Gastrocnemius medialis (tissue), 4 donors: ENCODE measurements at regions not wholly inside any gene's neighbourhood (a gene's known extent, or its start where the extent isn't known, plus 50 kb on each side); places are given as distances from the start of the nearest gene placed in this dataset.

Experiments used
- ATAC-seq, 2 donors: fragments of 150-250 bp; one replicate each; pipeline ENCODE4 v1.9.1; 2016
- DNase-seq, 2 donors: peaks; one replicate each; pipeline ENCODE4 v3.0.0-alpha.2; 2019
- H3K27ac ChIP-seq, 4 donors: fragments of 200-600 bp; sonication (generic); 1 replicate in 1 of 4; 2 replicates in 3 of 4; pipeline ENCODE4 v1.5.1; 2016 to 2018; ENCODE audit warnings: mild to moderate bottlenecking in 2 of 4, moderate library complexity in 1 of 4
- H3K27me3 ChIP-seq, 3 donors: fragments of 200-600 bp; sonication (generic) in 2 of 3; 1 replicate in 1 of 3; 2 replicates in 2 of 3; pipeline versions ENCODE4 v1.5.1 to v1.6.0; 2016 to 2019; ENCODE audit warnings: mild to moderate bottlenecking in 1 of 3, moderate library complexity in 1 of 3
- H3K36me3 ChIP-seq, 2 donors: fragments of 200-600 bp; sonication (generic) in 1 of 2; one replicate each; pipeline ENCODE4 v1.5.1; 2017 to 2018
- H3K4me1 ChIP-seq, 2 donors: fragments of 200-600 bp; sonication (generic) in 1 of 2; one replicate each; pipeline ENCODE4 v1.5.1; 2016 to 2017; ENCODE audit warnings: mild to moderate bottlenecking in 2 of 2
- H3K4me3 ChIP-seq, 4 donors: fragments of 200-600 bp; sonication (generic) in 3 of 4; 1 replicate in 1 of 4; 2 replicates in 3 of 4; pipeline ENCODE4 v1.5.1; 2016 to 2019; ENCODE audit warnings: mild to moderate bottlenecking in 2 of 4
- H3K9me3 ChIP-seq, 3 donors: fragments of 200-600 bp; sonication (generic) in 2 of 3; 1 replicate in 1 of 3; 2 replicates in 2 of 3; pipeline ENCODE4 v1.5.1; 2016 to 2019
- CTCF ChIP-seq, 5 experiments: fragments of 450-650 bp in 3 of 5; fragments of 200-600 bp in 2 of 5; sonication (generic) in 2 of 5; IDR thresholded peaks in 4 of 5; conservative IDR thresholded peaks in 1 of 5; 1 replicate in 4 of 5; 2 replicates in 1 of 5; pipeline ENCODE4 v1.5.1; 2016 to 2019; ENCODE audit warnings: antibody characterized with exemption in 5 of 5, mild to moderate bottlenecking in 3 of 5, moderate library complexity in 3 of 5
- POLR2A ChIP-seq, 2 donors: fragments of 450-650 bp; IDR thresholded peaks; one replicate each; pipeline ENCODE4 v1.6.1; 2017; ENCODE audit warnings: antibody characterized with exemption in 2 of 2, mild to moderate bottlenecking in 2 of 2, moderate library complexity in 2 of 2
- in situ Hi-C, 4 donors: fragments of 200-750 bp; cut with MboI; loops; one replicate each; pipeline versions ENCODE4 v1.15.0 to v1.8.0; 2017; ENCODE audit warnings: low sequenced_read_pairs in 4 of 4
- intact Hi-C: fragments of 100-400 bp; cut with DNase I; formaldehyde crosslinking; loops from one replicate; pipeline ENCODE4 v1.15.1; 2023; ENCODE audit warnings: low total_unique reads

- DNase-seq (no peak), ATAC-seq (no peak)
- H3K36me3 ChIP-seq: no peaks in the 10 kb centered on the region
- TF ChIP-seq CTCF (IDR thresholded peaks at IDR 0.05 in 4 of 5, conservative IDR thresholded peaks at IDR 0.05 in 1 of 5) (no peak), POLR2A (IDR thresholded peaks at IDR 0.05) (no peak)
- no peak overlapping the region for H3K4me3 ChIP-seq
- no peak overlapping the region for H3K27ac ChIP-seq
- no peaks in the 10 kb centered on the region for H3K27me3 ChIP-seq
- in situ Hi-C loops: no loop called here
- no peaks in the 10 kb centered on the region for H3K4me1 ChIP-seq
- no peaks in the 10 kb centered on the region for H3K9me3 ChIP-seq
- intact Hi-C loops: no loop called here
Measured at GRCh38 chr12:89983622-89984021, 275.0 kb upstream of the ATP2B1 start.

- Histone ChIP-seq H3K4me1 (peaks cover 0 to 5% of the 10 kb centered on the region in 2 donors), H3K4me3 (no peak overlapping the region), H3K9me3 (no peaks in the 10 kb centered on the region), H3K27ac (no peak overlapping the region), H3K36me3 (no peaks in the 10 kb centered on the region), H3K27me3 (no peaks in the 10 kb centered on the region)
- DNase-seq (peak in 1 of 2 donors; percentile 18), ATAC-seq (peak in 1 of 2 donors; percentile 49)
- in situ Hi-C loops (no loop called here), intact Hi-C loops (no loop called here)
- TF ChIP-seq CTCF (IDR thresholded peaks at IDR 0.05 in 4 of 5, conservative IDR thresholded peaks at IDR 0.05 in 1 of 5): no peak
- TF ChIP-seq POLR2A (IDR thresholded peaks at IDR 0.05): no peak
Measured at GRCh38 chr12:89980236-89980635, 271.6 kb upstream of the ATP2B1 start.

GRCh38 chr12:89977405-89978085 lies 268.9 kb upstream of the ATP2B1 start:
- ATAC-seq (no peak), DNase-seq (no peak)
- Histone ChIP-seq H3K36me3 (no peaks in the 10 kb centered on the region), H3K27me3 (no peaks in the 10 kb centered on the region), H3K4me1 (peaks cover 0 to 5% of the 10 kb centered on the region in 2 donors), H3K9me3 (no peaks in the 10 kb centered on the region), H3K4me3 (no peak overlapping the region), H3K27ac (no peak overlapping the region)
- TF ChIP-seq CTCF (IDR thresholded peaks at IDR 0.05 in 4 of 5, conservative IDR thresholded peaks at IDR 0.05 in 1 of 5): no peak
- TF ChIP-seq POLR2A (IDR thresholded peaks at IDR 0.05): no peak
- in situ Hi-C loops (no loop called here), intact Hi-C loops (no loop called here)

GRCh38 chr12:89976866-89977265 lies 268.2 kb upstream of the ATP2B1 start:
- intact Hi-C loops (no loop called here), in situ Hi-C loops (no loop called here)
- DNase-seq (no peak), ATAC-seq (no peak)
- H3K27me3 ChIP-seq: no peaks in the 10 kb centered on the region
- no peaks in the 10 kb centered on the region for H3K9me3 ChIP-seq
- peaks cover 0 to 5% of the 10 kb centered on the region in 2 donors for H3K4me1 ChIP-seq
- no peak for TF ChIP-seq POLR2A (IDR thresholded peaks at IDR 0.05)
- no peak for TF ChIP-seq CTCF (IDR thresholded peaks at IDR 0.05 in 4 of 5, conservative IDR thresholded peaks at IDR 0.05 in 1 of 5)
- no peak overlapping the region for H3K27ac ChIP-seq
- H3K36me3 ChIP-seq: no peaks in the 10 kb centered on the region
- H3K4me3 ChIP-seq: no peak overlapping the region

- no peak for DNase-seq
- intact Hi-C loops: no loop called here
- in situ Hi-C loops: no loop called here
- Histone ChIP-seq H3K4me1 (peaks cover 0 to 5% of the 10 kb centered on the region in 2 donors), H3K27ac (no peak overlapping the region), H3K9me3 (no peaks in the 10 kb centered on the region), H3K27me3 (no peaks in the 10 kb centered on the region), H3K36me3 (no peaks in the 10 kb centered on the region), H3K4me3 (no peak overlapping the region)
- TF ChIP-seq POLR2A (IDR thresholded peaks at IDR 0.05) (no peak), CTCF (IDR thresholded peaks at IDR 0.05 in 4 of 5, conservative IDR thresholded peaks at IDR 0.05 in 1 of 5) (no peak)
- ATAC-seq: no peak
Measured at GRCh38 chr12:89975574-89975973, 266.9 kb upstream of the ATP2B1 start.
